Esophagus muscularis mucosa (tissue), 4 donors: ENCODE measurements at regions not wholly inside any gene's neighbourhood (a gene's known extent, or its start where the extent isn't known, plus 50 kb on each side); places are given as distances from the start of the nearest gene placed in this dataset.

Experiments used
- EP300 ChIP-seq: sonication (generic); formaldehyde crosslinking; IDR thresholded peaks from one replicate; pipeline ENCODE4 v1.6.1; 2017; ENCODE audit warnings: antibody characterized with exemption
- POLR2A ChIP-seq: fragments of 450-650 bp; IDR thresholded peaks from one replicate; pipeline ENCODE4 v1.6.1; 2017; ENCODE audit warnings: antibody characterized with exemption, moderate library complexity, mild to moderate bottlenecking, low read depth
- POLR2AphosphoS5 ChIP-seq, 2 donors: sonication (generic); formaldehyde crosslinking; IDR thresholded peaks; one replicate each; pipeline ENCODE4 v1.6.1; 2017; ENCODE audit warnings: antibody characterized with exemption in 2 of 2
- TF ChIP-seq, protein P1 (sequence below), 3 experiments: fragments of 200-600 bp in 2 of 3; fragments of 450-650 bp in 1 of 3; sonication (generic) in 2 of 3; IDR thresholded peaks; one replicate each; pipeline ENCODE4 v1.5.1; 2017 to 2019; ENCODE audit warnings: antibody characterized with exemption in 3 of 3, mild to moderate bottlenecking in 2 of 3, moderate library complexity in 1 of 3

DNA sequence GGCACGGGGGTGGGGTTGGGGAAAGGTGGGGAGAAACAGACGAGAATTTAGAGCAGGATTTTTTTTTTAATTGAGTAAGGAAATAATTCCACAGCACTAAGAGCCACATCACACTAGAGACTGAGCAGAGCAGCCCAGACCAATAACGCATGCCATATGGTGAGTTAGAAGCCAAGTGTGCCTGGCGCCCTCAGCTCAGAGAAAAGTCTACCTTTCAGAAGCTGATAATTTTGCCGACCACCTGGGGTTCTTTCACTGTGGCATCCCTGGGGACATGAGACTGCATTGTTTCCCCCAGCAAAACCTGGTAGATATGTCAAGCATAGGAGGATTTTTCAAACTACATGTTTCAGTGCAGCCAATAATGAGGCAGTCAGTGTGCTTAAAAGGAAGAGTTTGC, 516.8 kb downstream of the SMARCA1 start:
- TF ChIP-seq EP300 (no peak), POLR2A (no peak), POLR2AphosphoS5 (IDR thresholded peaks at IDR 0.05) (no peak)
- TF ChIP-seq, protein P1, sequence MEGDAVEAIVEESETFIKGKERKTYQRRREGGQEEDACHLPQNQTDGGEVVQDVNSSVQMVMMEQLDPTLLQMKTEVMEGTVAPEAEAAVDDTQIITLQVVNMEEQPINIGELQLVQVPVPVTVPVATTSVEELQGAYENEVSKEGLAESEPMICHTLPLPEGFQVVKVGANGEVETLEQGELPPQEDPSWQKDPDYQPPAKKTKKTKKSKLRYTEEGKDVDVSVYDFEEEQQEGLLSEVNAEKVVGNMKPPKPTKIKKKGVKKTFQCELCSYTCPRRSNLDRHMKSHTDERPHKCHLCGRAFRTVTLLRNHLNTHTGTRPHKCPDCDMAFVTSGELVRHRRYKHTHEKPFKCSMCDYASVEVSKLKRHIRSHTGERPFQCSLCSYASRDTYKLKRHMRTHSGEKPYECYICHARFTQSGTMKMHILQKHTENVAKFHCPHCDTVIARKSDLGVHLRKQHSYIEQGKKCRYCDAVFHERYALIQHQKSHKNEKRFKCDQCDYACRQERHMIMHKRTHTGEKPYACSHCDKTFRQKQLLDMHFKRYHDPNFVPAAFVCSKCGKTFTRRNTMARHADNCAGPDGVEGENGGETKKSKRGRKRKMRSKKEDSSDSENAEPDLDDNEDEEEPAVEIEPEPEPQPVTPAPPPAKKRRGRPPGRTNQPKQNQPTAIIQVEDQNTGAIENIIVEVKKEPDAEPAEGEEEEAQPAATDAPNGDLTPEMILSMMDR (IDR thresholded peaks at IDR 0.05), result no peak
